Body of pancreas (tissue), 4 donors: ENCODE measurements at regions not wholly inside any gene's neighbourhood (a gene's known extent, or its start where the extent isn't known, plus 50 kb on each side); places are given as distances from the start of the nearest gene placed in this dataset.

Experiments
- ATAC-seq: fragments of 150-250 bp; one replicate; pipeline ENCODE4 v1.9.1; 2016
- DNase-seq, 4 donors: peaks; one replicate each; pipeline ENCODE4 v3.0.0-alpha.2; 2019
- H3K27ac ChIP-seq, 4 donors: fragments of 200-600 bp; sonication (generic); 1 replicate in 3 of 4; 2 replicates in 1 of 4; pipeline versions ENCODE4 v1.5.1 to v1.6.1; 2016 to 2019; ENCODE audit warnings: mild to moderate bottlenecking in 1 of 4, mixed read lengths in 1 of 4, moderate library complexity in 1 of 4
- H3K27me3 ChIP-seq, 2 donors: fragments of 200-600 bp; sonication (generic); one replicate each; pipeline ENCODE4 v1.6.0; 2016; ENCODE audit warnings: mild to moderate bottlenecking in 1 of 2
- H3K36me3 ChIP-seq, 2 donors: fragments of 200-600 bp; sonication (generic); replicated peaks in 1 of 2; 2 replicates each; pipeline ENCODE4 v1.5.1; 2016; ENCODE audit warnings: low read depth in 2 of 2; ENCODE audit not compliant: insufficient read depth in 1 of 2
- H3K4me1 ChIP-seq: fragments of 200-600 bp; sonication (generic); one replicate; pipeline ENCODE4 v1.6.0; 2016
- H3K4me3 ChIP-seq, 2 donors: fragments of 200-600 bp; sonication (generic); 1 replicate in 1 of 2; 2 replicates in 1 of 2; pipeline ENCODE4 v1.5.1; 2016 to 2019
- H3K9me3 ChIP-seq, 3 donors: fragments of 200-600 bp; sonication (generic); 1 replicate in 2 of 3; 2 replicates in 1 of 3; pipeline ENCODE4 v1.5.1; 2016
- CTCF ChIP-seq, 7 experiments: fragments of 450-650 bp in 4 of 7; fragments of 200-600 bp in 3 of 7; sonication (generic) in 3 of 7; IDR thresholded peaks; one replicate each; pipeline ENCODE4 v1.5.1; 2016 to 2019; ENCODE audit warnings: antibody characterized with exemption in 7 of 7
- POLR2A ChIP-seq, 3 donors: fragments of 450-650 bp; IDR thresholded peaks; one replicate each; pipeline ENCODE4 v1.6.1; 2016; ENCODE audit warnings: antibody characterized with exemption in 3 of 3, mild to moderate bottlenecking in 2 of 3
- WGBS, 2 donors: methylation state at CpG; one replicate each; pipeline ENCODE4 v1.1.5; 2017; 5-methylcytosine and 5-hydroxymethylcytosine counted together
- intact Hi-C: fragments of 100-400 bp; cut with DNase I; formaldehyde crosslinking; loops from one replicate; pipeline ENCODE4 v1.15.1; 2023

- TF ChIP-seq CTCF (IDR thresholded peaks at IDR 0.05), result no peak
- no peak for TF ChIP-seq POLR2A (IDR thresholded peaks at IDR 0.05)
- WGBS, 2 donors, result 84 to 88% methylated on average over 2 of the region's 2 CpGs
- no peak overlapping the region for H3K27ac ChIP-seq
- no peaks in the 10 kb centered on the region for H3K36me3 ChIP-seq
- H3K9me3 ChIP-seq, result no peaks in the 10 kb centered on the region
- H3K4me3 ChIP-seq, result no peak overlapping the region
- H3K4me1 ChIP-seq, result no peaks in the 10 kb centered on the region
- H3K27me3 ChIP-seq, result no peaks in the 10 kb centered on the region
- ATAC-seq, result no peak
- intact Hi-C loops, result no loop called here
- no peak for DNase-seq
These were observed 281.7 kb upstream of the ATP5MC3 start for GRCh38 chr2:175463169-175463568.

GRCh38 chr2:175462246-175462645 lies 280.7 kb upstream of the ATP5MC3 start:
- Histone ChIP-seq H3K4me3 (no peak overlapping the region), H3K27ac (no peak overlapping the region), H3K4me1 (no peaks in the 10 kb centered on the region), H3K36me3 (no peaks in the 10 kb centered on the region), H3K9me3 (no peaks in the 10 kb centered on the region), H3K27me3 (no peaks in the 10 kb centered on the region)
- intact Hi-C loops, result no loop called here
- WGBS, 2 donors, result 83 to 94% methylated on average over 3 of the region's 3 CpGs
- ATAC-seq, result no peak
- TF ChIP-seq POLR2A (IDR thresholded peaks at IDR 0.05) (no peak), CTCF (IDR thresholded peaks at IDR 0.05) (no peak)
- DNase-seq, result no peak

GRCh38 chr2:175461839-175462238 lies 280.3 kb upstream of the ATP5MC3 start:
- Histone ChIP-seq H3K4me3 (no peak overlapping the region), H3K27me3 (no peaks in the 10 kb centered on the region), H3K27ac (no peak overlapping the region), H3K36me3 (no peaks in the 10 kb centered on the region), H3K9me3 (no peaks in the 10 kb centered on the region), H3K4me1 (no peaks in the 10 kb centered on the region)
- no peak for DNase-seq
- ATAC-seq, result no peak
- WGBS, 2 donors, result 49 to 77% methylated on average over 5 of the region's 5 CpGs
- TF ChIP-seq CTCF (IDR thresholded peaks at IDR 0.05) (no peak), POLR2A (IDR thresholded peaks at IDR 0.05) (no peak)
- intact Hi-C loops, result no loop called here

GRCh38 chr2:175457895-175458448 lies 276.5 kb upstream of the ATP5MC3 start:
- H3K4me1 ChIP-seq, result no peaks in the 10 kb centered on the region
- H3K4me3 ChIP-seq, result no peak overlapping the region
- H3K36me3 ChIP-seq, result no peaks in the 10 kb centered on the region
- ATAC-seq (no peak), DNase-seq (no peak)
- H3K27me3 ChIP-seq, result peaks cover 0 to 8% of the 10 kb centered on the region in 2 donors
- no peak for TF ChIP-seq POLR2A (IDR thresholded peaks at IDR 0.05)
- TF ChIP-seq CTCF (IDR thresholded peaks at IDR 0.05), result no peak
- H3K9me3 ChIP-seq, result no peaks in the 10 kb centered on the region
- intact Hi-C loops, result no loop called here
- 12 to 17% methylated on average over 7 of the region's 7 CpGs for WGBS, 2 donors
- no peak overlapping the region for H3K27ac ChIP-seq

- Histone ChIP-seq H3K9me3 (no peaks in the 10 kb centered on the region), H3K4me1 (no peaks in the 10 kb centered on the region), H3K27ac (no peak overlapping the region), H3K27me3 (peaks cover 0 to 8% of the 10 kb centered on the region in 2 donors), H3K36me3 (no peaks in the 10 kb centered on the region), H3K4me3 (no peak overlapping the region)
- no peak for ATAC-seq
- intact Hi-C loops, result no loop called here
- DNase-seq, result no peak
- TF ChIP-seq CTCF (IDR thresholded peaks at IDR 0.05), result no peak
- no peak for TF ChIP-seq POLR2A (IDR thresholded peaks at IDR 0.05)
- 86 to 87% methylated on average over 4 of the region's 4 CpGs for WGBS, 2 donors
These were observed 273.5 kb upstream of the ATP5MC3 start for GRCh38 chr2:175454953-175455389.
